Neural cell (in vitro differentiated cells): ENCODE measurements at regions not wholly inside any gene's neighbourhood (a gene's known extent, or its start where the extent isn't known, plus 50 kb on each side); places are given as distances from the start of the nearest gene placed in this dataset.

Experiments
- CTCF ChIP-seq: fragments of 450-650 bp; IDR thresholded peaks from 2 replicates; pipeline ENCODE4 v1.5.1; 2014; ENCODE audit warnings: antibody characterized with exemption, mild to moderate bottlenecking, moderate library complexity; ENCODE audit not compliant: poor library complexity, severe bottlenecking
- RAD21 ChIP-seq: fragments of 450-650 bp; conservative IDR thresholded peaks from 2 replicates; pipeline ENCODE4 v1.6.1; 2014; ENCODE audit warnings: antibody characterized with exemption, mild to moderate bottlenecking, moderate library complexity

GRCh38 chr18:73850782-73851181 lies 296.9 kb downstream of the FBXO15 start:
- TF ChIP-seq CTCF (no peak), RAD21 (no peak)
